Smooth muscle cell (in vitro differentiated cells): ENCODE measurements at regions not wholly inside any gene's neighbourhood (a gene's known extent, or its start where the extent isn't known, plus 50 kb on each side); places are given as distances from the start of the nearest gene placed in this dataset.

Source experiments
- DNase-seq: peaks from one replicate; lab custom pipeline; 2025; ENCODE audit not compliant: unreplicated experiment; lab: John Stamatoyannopoulos, UW
- H2AFZ ChIP-seq: fragments of 200-600 bp; sonication (generic); 2 replicates; pipeline ENCODE4 v1.6.0; 2016; ENCODE audit warnings: antibody characterized with exemption, low read depth, mild to moderate bottlenecking
- H3F3A ChIP-seq: fragments of 200-600 bp; sonication (generic); 2 replicates; pipeline ENCODE4 v1.6.0; 2017; ENCODE audit warnings: antibody characterized with exemption, low read depth
- H3K27ac ChIP-seq: fragments of 200-600 bp; sonication (generic); 2 replicates; pipeline ENCODE4 v1.5.1; 2016; ENCODE audit warnings: low read depth, mild to moderate bottlenecking
- H3K27me3 ChIP-seq: fragments of 200-600 bp; sonication (generic); 2 replicates; pipeline ENCODE4 v1.6.1; 2016; ENCODE audit warnings: low read depth, mild to moderate bottlenecking
- H3K36me3 ChIP-seq: fragments of 200-600 bp; sonication (generic); 2 replicates; pipeline ENCODE4 v1.5.1; 2016; ENCODE audit warnings: low read depth
- H3K4me1 ChIP-seq: fragments of 200-600 bp; sonication (generic); 2 replicates; pipeline ENCODE4 v1.5.1; 2016; ENCODE audit warnings: low read depth
- H3K4me2 ChIP-seq: fragments of 200-600 bp; sonication (generic); 2 replicates; pipeline ENCODE4 v1.6.0; 2016; ENCODE audit warnings: mild to moderate bottlenecking
- H3K4me3 ChIP-seq: fragments of 200-600 bp; sonication (generic); 2 replicates; pipeline ENCODE4 v1.5.1; 2016; ENCODE audit warnings: mild to moderate bottlenecking
- H3K79me2 ChIP-seq: fragments of 200-600 bp; sonication (generic); 2 replicates; pipeline ENCODE4 v1.6.0; 2016; ENCODE audit warnings: low read depth, mild to moderate bottlenecking
- H3K9ac ChIP-seq: fragments of 200-600 bp; sonication (generic); 2 replicates; pipeline ENCODE4 v1.6.0; 2016; ENCODE audit warnings: low read depth
- H3K9me3 ChIP-seq: fragments of 200-600 bp; sonication (generic); replicated peaks from 2 replicates; pipeline ENCODE4 v1.5.1; 2016; ENCODE audit warnings: low read depth
- H4K20me1 ChIP-seq: fragments of 200-600 bp; sonication (generic); 2 replicates; pipeline ENCODE4 v1.6.0; 2016; ENCODE audit warnings: low read depth
- CTCF ChIP-seq: fragments of 200-600 bp; sonication (generic); IDR thresholded peaks from 2 replicates; pipeline ENCODE4 v1.5.1; 2017; ENCODE audit warnings: borderline replicate concordance, mild to moderate bottlenecking, antibody characterized with exemption; ENCODE audit not compliant: insufficient read depth, poor library complexity, severe bottlenecking
- WGBS: methylation state at CpG from one replicate; pipeline ENCODE4 v1.1.7; 2016; ENCODE audit warnings: low lambda C conversion rate; 5-methylcytosine and 5-hydroxymethylcytosine counted together

- H4K20me1 ChIP-seq, result no peaks in the 10 kb centered on the region
- no peak overlapping the region for H3K4me2 ChIP-seq
- H3K4me1 ChIP-seq, result no peaks in the 10 kb centered on the region
- no peak for TF ChIP-seq CTCF
- no peak for DNase-seq
- no peak overlapping the region for H3K27ac ChIP-seq
- H3K79me2 ChIP-seq, result no peaks in the 10 kb centered on the region
- H3K27me3 ChIP-seq, result peaks cover 3% of the 10 kb centered on the region
- no peak overlapping the region for H3K9ac ChIP-seq
- no peaks in the 10 kb centered on the region for H3K36me3 ChIP-seq
- WGBS, result 70% methylated on average over 4 of the region's 4 CpGs
- no peaks in the 10 kb centered on the region for H3F3A ChIP-seq
- no peaks in the 10 kb centered on the region for H3K9me3 ChIP-seq
- no peak overlapping the region for H3K4me3 ChIP-seq
- H2AFZ ChIP-seq, result no peak overlapping the region
Observed at GRCh38 chr15:87578776-87579175, 677.8 kb downstream of the NTRK3 start.

GRCh38 chr15:87577336-87577735 lies 679.2 kb downstream of the NTRK3 start:
- Histone ChIP-seq H3K9me3 (no peaks in the 10 kb centered on the region), H3K27ac (no peak overlapping the region), H3F3A (no peaks in the 10 kb centered on the region), H3K79me2 (no peaks in the 10 kb centered on the region), H4K20me1 (no peaks in the 10 kb centered on the region), H3K36me3 (no peaks in the 10 kb centered on the region), H3K4me3 (no peak overlapping the region), H3K4me2 (no peak overlapping the region), H2AFZ (no peak overlapping the region), H3K4me1 (no peaks in the 10 kb centered on the region), H3K27me3 (no peaks in the 10 kb centered on the region), H3K9ac (no peak overlapping the region)
- TF ChIP-seq CTCF, result no peak
- 82% methylated on average over 3 of the region's 3 CpGs for WGBS
- no peak for DNase-seq

GRCh38 chr15:87576486-87577176 lies 679.9 kb downstream of the NTRK3 start:
- Histone ChIP-seq H3K4me2 (no peak overlapping the region), H3K36me3 (no peaks in the 10 kb centered on the region), H3F3A (no peaks in the 10 kb centered on the region), H3K4me1 (no peaks in the 10 kb centered on the region), H3K27me3 (no peaks in the 10 kb centered on the region), H3K27ac (no peak overlapping the region), H3K4me3 (no peak overlapping the region), H3K79me2 (no peaks in the 10 kb centered on the region), H3K9me3 (no peaks in the 10 kb centered on the region), H2AFZ (no peak overlapping the region), H3K9ac (no peak overlapping the region), H4K20me1 (no peaks in the 10 kb centered on the region)
- 63% methylated on average over 3 of the region's 3 CpGs for WGBS
- no peak for TF ChIP-seq CTCF
- DNase-seq, result no peak

- Histone ChIP-seq H3K9me3 (no peaks in the 10 kb centered on the region), H4K20me1 (no peaks in the 10 kb centered on the region), H3K4me2 (no peak overlapping the region), H3K36me3 (no peaks in the 10 kb centered on the region), H3K27ac (no peak overlapping the region), H3K4me1 (no peaks in the 10 kb centered on the region), H3K79me2 (no peaks in the 10 kb centered on the region), H2AFZ (no peak overlapping the region), H3F3A (no peaks in the 10 kb centered on the region), H3K4me3 (no peak overlapping the region), H3K9ac (no peak overlapping the region), H3K27me3 (no peaks in the 10 kb centered on the region)
- 92% methylated on average over 3 of the region's 3 CpGs for WGBS
- DNase-seq, result no peak
- TF ChIP-seq CTCF, result no peak
Observed at GRCh38 chr15:87575896-87576473, 680.6 kb downstream of the NTRK3 start.
